GM12865 (cell line): ENCODE measurements at regions not wholly inside any gene's neighbourhood (a gene's known extent, or its start where the extent isn't known, plus 50 kb on each side); places are given as distances from the start of the nearest gene placed in this dataset.

ENCODE experiments used
- DNase-seq: peaks from one replicate; pipeline ENCODE4 v3.0.0; 2010; ENCODE audit warnings: low read depth
- H3K4me3 ChIP-seq: 2 replicates; pipeline ENCODE4 v1.5.1; 2011; ENCODE audit warnings: mild to moderate bottlenecking, low read depth, low read length, control low read depth
- TF ChIP-seq, protein P1 (sequence below): IDR thresholded peaks from 2 replicates; pipeline ENCODE4 v1.5.1; 2011; ENCODE audit warnings: low read length, control low read depth, low read depth, inconsistent platforms; ENCODE audit not compliant: insufficient read depth; ENCODE audit errors: missing control alignments

DNA sequence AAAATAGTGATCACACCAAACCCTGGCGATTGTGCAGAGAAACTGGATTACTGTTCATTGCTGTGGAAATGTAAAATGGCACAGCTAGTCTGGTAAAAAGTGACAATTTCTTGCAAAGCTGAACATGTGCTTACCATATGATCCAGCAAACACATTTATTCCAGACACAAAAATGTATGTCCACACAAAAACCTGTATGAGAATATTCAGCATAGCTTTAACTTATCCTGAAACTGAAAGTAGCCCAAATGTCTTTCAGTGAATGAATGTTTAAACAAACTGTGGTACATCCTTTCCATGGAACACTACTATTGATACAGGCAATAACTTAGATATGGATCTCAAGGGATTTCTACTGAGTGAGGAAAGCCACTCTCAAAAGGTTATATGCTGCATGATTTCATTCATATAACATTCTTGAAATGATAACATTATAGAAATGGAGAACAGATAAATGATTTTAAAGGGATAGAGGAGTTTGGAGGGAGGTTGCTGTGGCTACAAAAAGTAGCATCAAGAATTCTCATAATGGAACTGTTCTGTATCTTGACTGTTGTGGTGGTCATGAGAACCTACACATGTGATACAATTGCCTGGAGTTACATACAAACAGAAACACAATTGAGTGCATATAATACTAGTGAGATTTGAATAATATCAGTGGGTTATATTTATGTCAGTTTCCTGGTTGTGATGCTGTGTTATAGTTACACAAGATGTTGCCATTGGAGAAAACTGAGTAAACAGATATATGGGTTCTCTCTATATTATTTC, 70.7 kb upstream of the DPH6 start:
- no peak overlapping the region for H3K4me3 ChIP-seq
- TF ChIP-seq, protein P1, sequence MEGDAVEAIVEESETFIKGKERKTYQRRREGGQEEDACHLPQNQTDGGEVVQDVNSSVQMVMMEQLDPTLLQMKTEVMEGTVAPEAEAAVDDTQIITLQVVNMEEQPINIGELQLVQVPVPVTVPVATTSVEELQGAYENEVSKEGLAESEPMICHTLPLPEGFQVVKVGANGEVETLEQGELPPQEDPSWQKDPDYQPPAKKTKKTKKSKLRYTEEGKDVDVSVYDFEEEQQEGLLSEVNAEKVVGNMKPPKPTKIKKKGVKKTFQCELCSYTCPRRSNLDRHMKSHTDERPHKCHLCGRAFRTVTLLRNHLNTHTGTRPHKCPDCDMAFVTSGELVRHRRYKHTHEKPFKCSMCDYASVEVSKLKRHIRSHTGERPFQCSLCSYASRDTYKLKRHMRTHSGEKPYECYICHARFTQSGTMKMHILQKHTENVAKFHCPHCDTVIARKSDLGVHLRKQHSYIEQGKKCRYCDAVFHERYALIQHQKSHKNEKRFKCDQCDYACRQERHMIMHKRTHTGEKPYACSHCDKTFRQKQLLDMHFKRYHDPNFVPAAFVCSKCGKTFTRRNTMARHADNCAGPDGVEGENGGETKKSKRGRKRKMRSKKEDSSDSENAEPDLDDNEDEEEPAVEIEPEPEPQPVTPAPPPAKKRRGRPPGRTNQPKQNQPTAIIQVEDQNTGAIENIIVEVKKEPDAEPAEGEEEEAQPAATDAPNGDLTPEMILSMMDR = no peak
- no peak for DNase-seq

DNA sequence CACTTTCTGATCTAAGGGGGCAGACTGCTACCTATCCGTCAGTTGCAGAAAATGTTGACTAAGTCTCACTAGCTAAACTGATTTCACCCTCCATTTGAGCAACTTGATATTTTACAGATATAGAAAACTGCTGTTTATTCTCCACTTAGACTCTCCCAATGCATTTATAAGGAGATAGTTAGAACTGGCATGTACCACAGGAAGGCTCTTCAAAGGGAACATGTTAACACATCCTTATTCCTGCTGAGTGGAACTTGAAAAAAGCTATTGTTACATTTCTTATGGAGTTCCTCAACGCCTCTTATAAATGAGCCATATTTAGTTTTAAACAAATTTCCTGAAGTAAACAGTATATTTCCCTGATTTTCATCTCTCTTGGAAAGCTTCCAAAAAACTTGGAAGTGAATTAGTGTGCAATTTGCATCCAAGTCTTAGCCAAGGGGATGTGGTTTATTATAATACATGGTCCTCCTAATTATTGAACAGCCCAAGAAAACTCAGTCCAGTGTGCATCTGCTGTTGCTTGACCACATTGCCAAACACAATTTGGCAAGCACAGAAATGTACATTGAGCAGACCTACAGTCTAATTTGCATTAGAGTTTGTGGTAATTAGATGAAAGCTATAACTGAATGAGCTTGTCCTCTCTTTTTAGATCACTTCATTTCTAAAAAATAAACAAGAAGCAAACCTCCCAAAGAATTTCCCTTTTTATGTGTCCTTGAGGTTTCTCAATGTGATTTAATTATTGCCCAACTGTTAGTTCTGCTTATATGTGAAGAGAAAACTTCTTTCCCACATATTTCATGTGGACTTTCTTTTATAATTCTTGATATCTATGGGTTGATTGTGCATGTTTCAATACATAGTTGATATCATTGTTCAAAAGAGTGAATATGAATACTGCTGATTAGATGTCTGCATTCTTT, 72.6 kb upstream of the DPH6 start:
- TF ChIP-seq, protein P1 = no peak
- no peak overlapping the region for H3K4me3 ChIP-seq
- DNase-seq = no peak

DNA sequence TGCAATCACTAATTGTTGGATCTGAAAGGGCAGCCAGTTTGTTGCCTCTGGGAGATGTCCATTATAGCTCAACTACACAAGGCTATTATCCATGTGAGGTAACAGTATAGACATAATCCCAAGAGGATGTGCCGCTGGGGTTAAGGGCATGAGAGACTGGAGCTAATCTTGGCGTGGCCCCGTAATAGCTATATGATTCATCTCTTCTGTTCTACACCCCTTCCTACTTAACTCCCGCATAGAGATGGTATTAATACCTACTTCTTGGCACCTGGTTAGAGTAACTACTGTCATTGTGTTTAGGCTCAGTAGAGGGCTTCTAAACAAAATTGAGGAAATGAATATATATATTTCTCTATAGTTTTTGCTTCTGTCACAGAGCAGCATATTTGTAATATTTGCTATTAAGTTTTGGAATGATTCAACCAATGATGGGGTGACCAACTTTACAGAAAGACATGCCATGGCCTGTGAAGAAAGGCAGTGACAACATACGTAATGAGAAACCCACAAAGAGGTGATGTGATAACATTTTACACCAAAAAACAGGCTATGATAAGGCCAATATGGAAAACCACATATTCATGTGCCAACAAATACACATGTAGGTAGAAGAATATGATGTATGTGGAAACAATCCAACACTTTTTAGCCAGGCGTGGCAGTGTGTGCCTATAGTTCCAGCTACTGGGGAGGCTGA, 76.8 kb upstream of the DPH6 start:
- TF ChIP-seq, protein P1 = no peak
- H3K4me3 ChIP-seq = no peak overlapping the region
- DNase-seq = no peak

DNA sequence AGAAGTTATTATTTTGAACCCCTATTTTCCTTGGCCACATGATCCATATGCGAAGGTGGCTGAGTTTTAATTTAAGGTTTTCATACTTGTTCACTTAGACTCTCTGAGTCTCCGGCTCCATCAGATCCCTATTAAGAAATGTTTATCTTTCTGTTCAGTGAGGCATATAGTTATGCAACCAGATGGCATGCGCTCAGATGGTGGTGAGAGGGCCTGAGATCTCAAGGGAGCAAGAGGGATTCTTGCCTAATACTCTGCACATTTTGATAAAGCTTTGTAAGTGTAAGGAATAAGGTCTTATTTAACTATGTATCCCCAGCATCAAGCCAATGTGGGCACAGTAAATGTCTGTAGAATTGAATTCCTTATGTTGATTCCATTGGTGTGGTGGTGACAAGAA, 78.9 kb upstream of the DPH6 start:
- H3K4me3 ChIP-seq = no peak overlapping the region
- no peak for DNase-seq
- TF ChIP-seq, protein P1 = no peak

DNA sequence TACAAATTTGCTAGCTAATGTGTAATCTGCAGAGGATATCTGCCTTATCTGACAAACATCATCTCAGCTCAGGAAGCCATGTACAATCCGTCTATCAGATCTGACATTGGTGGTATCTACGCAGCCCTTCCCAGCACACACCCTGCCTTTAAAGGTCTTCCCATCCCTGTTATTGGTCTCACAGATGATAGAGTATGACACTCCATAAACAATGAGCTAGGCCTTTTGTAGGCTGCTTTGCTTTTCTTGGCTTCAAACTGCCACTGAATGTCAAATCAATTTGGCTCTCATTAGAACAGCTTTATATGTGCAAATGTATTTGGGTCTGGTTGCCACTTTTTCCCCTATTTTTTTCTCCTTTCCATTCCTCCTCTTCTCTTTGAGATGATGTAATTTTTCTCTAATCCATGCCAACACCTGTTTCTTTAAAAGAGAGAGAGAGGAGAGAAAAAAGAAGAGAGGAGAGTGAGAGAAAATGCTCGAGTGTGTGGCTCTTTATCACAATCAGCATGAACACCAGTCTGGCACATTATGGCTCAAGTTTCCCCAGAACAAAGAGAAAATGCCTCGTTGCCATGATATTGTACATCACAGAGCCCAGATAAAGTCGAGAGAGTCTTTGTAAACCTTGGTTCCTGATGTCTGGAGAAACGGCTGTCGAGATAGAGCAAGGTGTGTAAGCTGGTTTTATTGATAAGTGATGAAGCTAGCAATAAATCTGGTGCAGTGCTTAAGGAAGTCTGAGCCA, 80.8 kb upstream of the DPH6 start:
- no peak overlapping the region for H3K4me3 ChIP-seq
- TF ChIP-seq, protein P1 = no peak
- DNase-seq = no peak

DNA sequence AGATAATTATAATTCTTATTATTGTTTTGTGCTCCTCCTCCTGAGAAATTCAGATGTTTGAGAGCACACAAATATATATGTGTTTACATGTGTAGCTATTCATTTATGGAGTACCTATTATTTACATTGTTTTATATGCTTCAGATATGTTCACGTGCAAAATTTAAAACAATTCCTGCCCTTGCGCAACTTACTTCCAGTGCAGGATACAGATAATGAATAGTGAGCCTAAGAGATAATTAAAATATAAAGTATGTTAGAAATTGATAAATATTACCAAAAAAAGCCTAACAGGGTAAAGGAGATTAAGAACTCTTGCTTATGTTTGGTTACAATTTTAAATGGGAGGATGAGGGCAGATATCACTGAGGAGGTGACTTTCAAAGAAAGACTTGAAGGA, 81.7 kb upstream of the DPH6 start:
- H3K4me3 ChIP-seq = no peak overlapping the region
- DNase-seq = no peak
- TF ChIP-seq, protein P1 = no peak
